Skeletal muscle satellite cell (primary cell): ENCODE measurements at regions not wholly inside any gene's neighbourhood (a gene's known extent, or its start where the extent isn't known, plus 50 kb on each side); places are given as distances from the start of the nearest gene placed in this dataset.

ENCODE experiments used
- H3K27me3 ChIP-seq: 2 replicates; pipeline ENCODE4 v1.7.0; 2013; ENCODE audit warnings: low read length; ENCODE audit not compliant: control insufficient read depth, insufficient read depth
- H3K36me3 ChIP-seq: 2 replicates; pipeline ENCODE4 v1.7.0; 2013; ENCODE audit warnings: mild to moderate bottlenecking, control low read depth, low read length; ENCODE audit not compliant: insufficient read depth
- H3K4me1 ChIP-seq: 2 replicates; pipeline ENCODE4 v1.7.0; 2013; ENCODE audit warnings: low read length; ENCODE audit not compliant: control insufficient read depth, insufficient read depth
- H3K4me2 ChIP-seq: 2 replicates; pipeline ENCODE4 v1.7.0; 2013; ENCODE audit warnings: mild to moderate bottlenecking, low read length
- H3K4me3 ChIP-seq: 2 replicates; pipeline ENCODE4 v1.7.0; 2013; ENCODE audit warnings: low read length
- H3K9ac ChIP-seq: 2 replicates; pipeline ENCODE4 v1.7.0; 2013; ENCODE audit warnings: mild to moderate bottlenecking, low read depth, low read length, moderate library complexity
- H3K9me3 ChIP-seq: replicated peaks from 2 replicates; pipeline ENCODE4 v1.7.0; 2013; ENCODE audit warnings: mild to moderate bottlenecking, control low read depth, low read length

- peaks cover 4% of the 10 kb centered on the region for H3K9me3 ChIP-seq
- no peaks in the 10 kb centered on the region for H3K4me1 ChIP-seq
- H3K4me3 ChIP-seq, result no peak overlapping the region
- no peaks in the 10 kb centered on the region for H3K36me3 ChIP-seq
- no peak overlapping the region for H3K4me2 ChIP-seq
- H3K9ac ChIP-seq, result no peak overlapping the region
- no peaks in the 10 kb centered on the region for H3K27me3 ChIP-seq
Observed at GRCh38 chr14:86243158-86243557, 713.2 kb downstream of the FLRT2 start.

DNA sequence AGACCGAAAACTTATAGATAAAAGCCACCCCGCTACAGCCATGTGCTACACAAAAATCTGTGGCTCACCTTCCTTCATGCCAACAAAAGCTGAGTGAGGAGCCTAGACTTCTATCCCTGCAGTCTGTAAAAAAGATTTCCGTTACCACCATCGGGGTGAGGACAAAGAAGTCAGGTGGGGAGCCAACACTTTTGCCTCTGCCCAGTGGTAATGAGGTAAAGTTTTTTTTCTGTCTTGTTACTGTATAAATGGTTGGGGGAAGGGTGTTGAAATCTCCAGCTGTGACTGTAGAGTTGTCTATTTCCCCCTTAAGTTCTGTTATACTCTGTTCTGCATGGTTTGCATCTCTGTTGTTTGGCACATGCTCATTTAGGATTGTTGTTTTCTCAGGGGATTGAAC is 707.8 kb downstream of the FLRT2 start:
- Histone ChIP-seq H3K9me3 (peaks cover 4% of the 10 kb centered on the region), H3K9ac (no peak overlapping the region), H3K4me3 (no peak overlapping the region), H3K27me3 (no peaks in the 10 kb centered on the region), H3K4me2 (no peak overlapping the region), H3K4me1 (no peaks in the 10 kb centered on the region), H3K36me3 (no peaks in the 10 kb centered on the region)

- Histone ChIP-seq H3K4me1 (no peaks in the 10 kb centered on the region), H3K36me3 (no peaks in the 10 kb centered on the region), H3K9ac (no peak overlapping the region), H3K4me2 (no peak overlapping the region), H3K9me3 (no peaks in the 10 kb centered on the region), H3K4me3 (no peak overlapping the region), H3K27me3 (no peaks in the 10 kb centered on the region)
Observed at GRCh38 chr14:86221755-86222154, 691.8 kb downstream of the FLRT2 start.

DNA sequence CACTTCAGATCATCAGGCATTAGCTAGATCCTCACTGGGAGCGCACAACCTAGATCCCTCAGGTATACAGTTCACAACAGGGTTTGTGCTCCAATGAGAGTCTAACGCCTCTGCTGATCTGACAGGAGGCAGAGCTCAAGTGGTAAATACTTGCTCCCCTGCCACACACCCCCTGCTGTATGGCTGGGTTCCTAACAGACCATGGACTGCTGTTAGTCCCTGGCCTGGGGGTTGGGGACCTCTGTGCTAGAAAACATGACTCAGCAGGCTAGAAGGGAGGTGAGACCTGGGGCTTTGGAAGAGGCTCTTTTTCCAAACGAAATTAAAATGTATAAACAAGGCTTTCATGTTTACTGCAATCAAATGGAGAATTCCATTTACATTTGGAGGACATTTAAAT is 691.1 kb downstream of the FLRT2 start:
- Histone ChIP-seq H3K4me1 (no peaks in the 10 kb centered on the region), H3K4me3 (no peak overlapping the region), H3K27me3 (no peaks in the 10 kb centered on the region), H3K4me2 (no peak overlapping the region), H3K9me3 (peaks cover 4% of the 10 kb centered on the region), H3K9ac (no peak overlapping the region), H3K36me3 (no peaks in the 10 kb centered on the region)

GRCh38 chr14:86217523-86217922 is 687.6 kb downstream of the FLRT2 start:
- Histone ChIP-seq H3K9ac (no peak overlapping the region), H3K9me3 (peaks cover 4% of the 10 kb centered on the region), H3K4me1 (no peaks in the 10 kb centered on the region), H3K36me3 (no peaks in the 10 kb centered on the region), H3K4me3 (no peak overlapping the region), H3K4me2 (no peak overlapping the region), H3K27me3 (no peaks in the 10 kb centered on the region)

GRCh38 chr14:86203843-86204242 is 673.9 kb downstream of the FLRT2 start:
- no peaks in the 10 kb centered on the region for H3K27me3 ChIP-seq
- no peaks in the 10 kb centered on the region for H3K4me1 ChIP-seq
- H3K9me3 ChIP-seq, result no peaks in the 10 kb centered on the region
- no peak overlapping the region for H3K4me3 ChIP-seq
- no peak overlapping the region for H3K4me2 ChIP-seq
- H3K36me3 ChIP-seq, result no peaks in the 10 kb centered on the region
- no peak overlapping the region for H3K9ac ChIP-seq

DNA sequence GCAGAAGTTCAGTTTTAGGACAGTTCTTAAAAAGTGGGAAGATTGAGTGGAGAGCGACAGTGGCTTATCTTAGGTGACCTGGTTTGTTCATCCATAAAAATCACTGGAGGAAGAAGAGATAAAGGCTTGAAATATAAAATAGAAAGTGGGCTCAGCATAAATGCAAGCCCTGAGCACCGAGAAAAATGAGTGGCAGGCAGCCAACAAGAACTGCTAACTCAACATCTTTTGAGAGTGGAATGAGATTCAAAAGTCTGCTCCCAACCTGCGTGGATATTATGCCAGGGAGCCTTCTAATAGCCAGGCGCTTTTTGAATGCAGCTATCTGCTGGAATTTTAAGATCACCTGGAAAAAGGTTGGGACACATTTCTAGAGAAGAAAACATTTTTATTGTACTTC is 666.5 kb downstream of the FLRT2 start:
- Histone ChIP-seq H3K9me3 (peaks cover 5% of the 10 kb centered on the region), H3K4me3 (no peak overlapping the region), H3K9ac (no peak overlapping the region), H3K4me2 (no peak overlapping the region), H3K4me1 (no peaks in the 10 kb centered on the region), H3K36me3 (no peaks in the 10 kb centered on the region), H3K27me3 (no peaks in the 10 kb centered on the region)

DNA sequence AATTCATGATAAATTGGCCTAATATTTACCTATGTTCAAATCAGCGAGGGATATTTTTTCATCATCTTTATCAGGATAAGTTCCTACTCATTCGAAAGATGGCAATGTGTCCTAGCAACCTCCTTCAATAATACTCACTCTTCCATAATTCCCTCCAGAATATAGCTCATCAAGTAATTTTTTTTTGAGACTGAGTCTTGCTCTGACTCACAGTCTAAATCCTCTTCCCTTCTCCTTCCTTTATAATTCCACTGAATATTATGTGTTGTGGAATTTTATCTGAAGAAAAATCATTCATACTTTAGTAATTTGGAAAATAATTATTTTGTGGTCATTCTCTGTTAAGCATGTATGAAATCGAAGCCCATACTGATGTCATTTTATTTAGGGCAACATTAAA is 663.8 kb downstream of the FLRT2 start:
- H3K36me3 ChIP-seq, result no peaks in the 10 kb centered on the region
- H3K27me3 ChIP-seq, result no peaks in the 10 kb centered on the region
- H3K4me2 ChIP-seq, result no peak overlapping the region
- no peak overlapping the region for H3K9ac ChIP-seq
- no peak overlapping the region for H3K4me3 ChIP-seq
- H3K9me3 ChIP-seq, result peaks cover 5% of the 10 kb centered on the region
- H3K4me1 ChIP-seq, result no peaks in the 10 kb centered on the region

- Histone ChIP-seq H3K4me1 (no peaks in the 10 kb centered on the region), H3K4me2 (no peak overlapping the region), H3K4me3 (no peak overlapping the region), H3K36me3 (no peaks in the 10 kb centered on the region), H3K9me3 (peaks cover 3% of the 10 kb centered on the region), H3K9ac (no peak overlapping the region), H3K27me3 (no peaks in the 10 kb centered on the region)
Observed at GRCh38 chr14:86179980-86180379, 650.0 kb downstream of the FLRT2 start.

DNA sequence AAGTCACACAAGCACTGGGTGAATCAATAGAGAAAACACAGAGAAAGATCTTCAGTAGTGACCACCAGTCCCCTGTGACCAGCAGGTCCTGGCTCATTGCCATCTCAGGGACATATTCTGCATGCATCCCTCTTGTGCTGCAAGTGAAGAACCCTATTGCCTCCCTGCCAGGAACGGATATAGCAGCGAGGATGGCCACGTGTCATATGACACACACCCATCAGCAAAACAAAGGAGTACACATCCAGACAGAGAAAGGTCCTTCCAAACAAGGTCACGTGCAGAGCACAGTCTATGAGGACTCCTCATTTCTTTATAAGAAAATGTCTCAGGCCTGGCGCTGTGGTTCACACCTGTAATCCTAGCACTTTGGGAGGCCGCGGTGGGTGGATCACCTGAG is 638.4 kb downstream of the FLRT2 start:
- no peaks in the 10 kb centered on the region for H3K36me3 ChIP-seq
- no peaks in the 10 kb centered on the region for H3K4me1 ChIP-seq
- no peaks in the 10 kb centered on the region for H3K27me3 ChIP-seq
- no peak overlapping the region for H3K4me3 ChIP-seq
- no peak overlapping the region for H3K9ac ChIP-seq
- H3K9me3 ChIP-seq, result no peaks in the 10 kb centered on the region
- H3K4me2 ChIP-seq, result no peak overlapping the region

DNA sequence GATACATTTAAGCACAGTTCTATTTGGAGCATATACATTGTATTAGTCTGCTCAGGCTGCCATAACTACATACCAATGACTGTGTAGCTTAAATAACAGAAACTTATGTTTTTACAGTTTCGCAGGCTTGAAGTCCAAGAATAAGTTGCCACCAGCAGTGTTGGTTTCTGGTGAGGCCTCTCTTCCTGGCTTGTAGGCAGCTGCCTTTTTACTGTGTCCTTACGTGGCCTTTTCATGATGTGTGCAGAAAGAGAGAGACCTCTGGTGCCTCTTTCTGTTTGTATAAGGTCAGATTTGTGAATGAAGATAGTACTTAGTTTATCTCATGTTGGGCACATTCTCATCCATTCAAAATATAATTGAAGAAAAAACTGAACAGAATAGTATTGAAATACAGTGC is 636.6 kb downstream of the FLRT2 start:
- H3K9me3 ChIP-seq, result no peaks in the 10 kb centered on the region
- H3K36me3 ChIP-seq, result no peaks in the 10 kb centered on the region
- no peak overlapping the region for H3K4me3 ChIP-seq
- H3K4me2 ChIP-seq, result no peak overlapping the region
- no peaks in the 10 kb centered on the region for H3K4me1 ChIP-seq
- no peak overlapping the region for H3K9ac ChIP-seq
- no peaks in the 10 kb centered on the region for H3K27me3 ChIP-seq

- Histone ChIP-seq H3K4me2 (no peak overlapping the region), H3K9me3 (peaks cover 10% of the 10 kb centered on the region), H3K4me1 (no peaks in the 10 kb centered on the region), H3K27me3 (no peaks in the 10 kb centered on the region), H3K9ac (no peak overlapping the region), H3K36me3 (no peaks in the 10 kb centered on the region), H3K4me3 (no peak overlapping the region)
Observed at GRCh38 chr14:86153480-86153879, 623.5 kb downstream of the FLRT2 start.
